ENCODE measurements at regions not wholly inside any gene's neighbourhood (a gene's known extent, or its start where the extent isn't known, plus 50 kb on each side); places are given as distances from the start of the nearest gene placed in this dataset.
A peak's percentile ranks its signal among the peaks of the same experiment; 100 is the strongest.

GRCh38 chr10:3691482-3691881 is 93.5 kb downstream of the KLF6 start:
- DNase-seq (ENCODE audit: low read depth): no peak

GRCh38 chr10:3689871-3690510 is 95.0 kb downstream of the KLF6 start:
- no peak for DNase-seq (ENCODE audit: low read depth)

- no peak for DNase-seq (ENCODE audit: low read depth)
These were observed 97.4 kb downstream of the KLF6 start for GRCh38 chr10:3687510-3688081.

GRCh38 chr10:3685384-3685783 is 99.6 kb downstream of the KLF6 start:
- no peak for DNase-seq (ENCODE audit: low read depth)

- no peak for DNase-seq (ENCODE audit: low read depth)
These were observed 100.1 kb downstream of the KLF6 start for GRCh38 chr10:3684891-3685290.

GRCh38 chr10:3683560-3683959 is 101.4 kb downstream of the KLF6 start:
- DNase-seq (ENCODE audit: low read depth): no peak

- no peak for DNase-seq (ENCODE audit: low read depth)
These were observed 102.3 kb downstream of the KLF6 start for GRCh38 chr10:3682745-3683144.

GRCh38 chr10:3681642-3682554 is 103.1 kb downstream of the KLF6 start:
- DNase-seq (ENCODE audit: low read depth): no peak

- no peak for DNase-seq (ENCODE audit: low read depth)
These were observed 104.9 kb downstream of the KLF6 start for GRCh38 chr10:3679950-3680629.

GRCh38 chr10:3678629-3679227 is 106.3 kb downstream of the KLF6 start:
- DNase-seq (ENCODE audit: low read depth): no peak

- no peak for DNase-seq (ENCODE audit: low read depth)
These were observed 108.4 kb downstream of the KLF6 start for GRCh38 chr10:3676564-3676963.

- DNase-seq (ENCODE audit: low read depth): no peak
These were observed 112.8 kb downstream of the KLF6 start for GRCh38 chr10:3672220-3672619.

GRCh38 chr10:3671386-3671955 is 113.5 kb downstream of the KLF6 start:
- DNase-seq (ENCODE audit: low read depth): no peak

- no peak for DNase-seq (ENCODE audit: low read depth)
These were observed 116.1 kb downstream of the KLF6 start for GRCh38 chr10:3668966-3669330.

- DNase-seq (ENCODE audit: low read depth): peak; percentile 22
These were observed 116.6 kb downstream of the KLF6 start for GRCh38 chr10:3668276-3668965.

- no peak for DNase-seq (ENCODE audit: low read depth)
These were observed 118.3 kb downstream of the KLF6 start for GRCh38 chr10:3666525-3667302.

GRCh38 chr10:3665316-3665908 is 119.6 kb downstream of the KLF6 start:
- DNase-seq (ENCODE audit: low read depth): no peak

- DNase-seq (ENCODE audit: low read depth): no peak
These were observed 122.2 kb downstream of the KLF6 start for GRCh38 chr10:3662775-3663174.

GRCh38 chr10:3661271-3661670 is 123.7 kb downstream of the KLF6 start:
- DNase-seq (ENCODE audit: low read depth): no peak

GRCh38 chr10:3660753-3661152 is 124.3 kb downstream of the KLF6 start:
- no peak for DNase-seq (ENCODE audit: low read depth)
